ENCODE measurements at regions not wholly inside any gene's neighbourhood (a gene's known extent, or its start where the extent isn't known, plus 50 kb on each side); places are given as distances from the start of the nearest gene placed in this dataset.

- CTCF ChIA-PET: no interaction called here
Measured at GRCh38 chr15:101539930-101540329, 50.4 kb upstream of the PCSK6 start.

GRCh38 chr15:101539492-101539891 is 50.0 kb upstream of the PCSK6 start:
- DNase-seq: no peak
- CTCF ChIA-PET: no interaction called here
- Histone ChIP-seq H3K9me3 (no peaks in the 10 kb centered on the region), H3K9me2 (no peaks in the 10 kb centered on the region), H3K4me2 (no peak overlapping the region), H3K36me3 (replicated peaks in 1 of 2; ENCODE audit: control insufficient read depth in 1 of 2, insufficient read depth in 2 of 2, low read length in 1 of 2) (no peaks in the 10 kb centered on the region), H3K79me2 (ENCODE audit: insufficient read depth) (no peaks in the 10 kb centered on the region), H3K27me3 (ENCODE audit: insufficient read depth) (no peaks in the 10 kb centered on the region), H3K27ac (ENCODE audit: low read depth in 2 of 2, low read length in 1 of 2) (no peak overlapping the region), H2AFZ (ENCODE audit: low read depth) (no peak overlapping the region), H3F3A (replicated peaks; ENCODE audit: insufficient read depth) (no peaks in the 10 kb centered on the region), H3K9ac (no peak overlapping the region), H3K4me3 (ENCODE audit: low read depth in 2 of 2, low read length in 1 of 2) (no peak overlapping the region), H3K4me1 (ENCODE audit: control insufficient read depth in 1 of 2, insufficient read depth in 2 of 2, low read depth in 1 of 2, low read length in 1 of 2) (no peaks in the 10 kb centered on the region), H4K20me1 (ENCODE audit: insufficient read depth) (no peaks in the 10 kb centered on the region)
- WGBS (ENCODE audit: low lambda C conversion rate): 59% methylated on average over 13 of the region's 13 CpGs
- TF ChIP-seq NRF1 (IDR thresholded peaks at IDR 0.05; ENCODE audit: low read depth, low read length): no peak
- POLR2A ChIA-PET: no interaction called here

More at GRCh38 chr15:101539930-101540329, 50.4 kb upstream of the PCSK6 start:
- H3K9ac ChIP-seq: no peak overlapping the region
- no peak for DNase-seq
- no peaks in the 10 kb centered on the region for H3K9me2 ChIP-seq
- TF ChIP-seq MEF2A (IDR thresholded peaks at IDR 0.05; ENCODE audit: borderline replicate concordance, low read depth) (no peak), GATA2 (CRISPR knock-in tag; IDR thresholded peaks at IDR 0.05) (no peak), NRF1 (IDR thresholded peaks at IDR 0.05; ENCODE audit: low read depth, low read length) (no peak), ZBTB33 (IDR thresholded peaks at IDR 0.05; ENCODE audit: borderline replicate concordance, low read depth) (no peak), USF2 (IDR thresholded peaks at IDR 0.05; ENCODE audit: borderline replicate concordance, low read depth, low read length) (no peak)
- no peaks in the 10 kb centered on the region for H3K4me1 ChIP-seq (ENCODE audit: control insufficient read depth in 1 of 2, insufficient read depth in 2 of 2, low read depth in 1 of 2, low read length in 1 of 2)
- H3K36me3 ChIP-seq (replicated peaks in 1 of 2; ENCODE audit: control insufficient read depth in 1 of 2, insufficient read depth in 2 of 2, low read length in 1 of 2): no peaks in the 10 kb centered on the region
- no peaks in the 10 kb centered on the region for H3K27me3 ChIP-seq (ENCODE audit: insufficient read depth)
- no peaks in the 10 kb centered on the region for H3K9me3 ChIP-seq
- H3K27ac ChIP-seq (ENCODE audit: low read depth in 2 of 2, low read length in 1 of 2): no peak overlapping the region
- H4K20me1 ChIP-seq (ENCODE audit: insufficient read depth): no peaks in the 10 kb centered on the region
- no peak overlapping the region for H3K4me3 ChIP-seq (ENCODE audit: low read depth in 2 of 2, low read length in 1 of 2)
- POLR2A ChIA-PET: no interaction called here
- WGBS (ENCODE audit: low lambda C conversion rate): 50% methylated on average over 7 of the region's 7 CpGs
- no peaks in the 10 kb centered on the region for H3K79me2 ChIP-seq (ENCODE audit: insufficient read depth)
- no peak overlapping the region for H2AFZ ChIP-seq (ENCODE audit: low read depth)
- no peak overlapping the region for H3K4me2 ChIP-seq
- no peaks in the 10 kb centered on the region for H3F3A ChIP-seq (replicated peaks; ENCODE audit: insufficient read depth)

Data from SK-N-SH (cell line).